ENCODE measurements at regions not wholly inside any gene's neighbourhood (a gene's known extent, or its start where the extent isn't known, plus 50 kb on each side); places are given as distances from the start of the nearest gene placed in this dataset.

GRCh38 chr9:100819980-100820379 is 208.5 kb upstream of the PLPPR1 start:
- no peak for FAIRE-seq

- peak; percentile 78 for FAIRE-seq
These were observed 195.5 kb upstream of the PLPPR1 start for GRCh38 chr9:100833035-100833434.

GRCh38 chr9:100838857-100839256 is 189.7 kb upstream of the PLPPR1 start:
- no peak for FAIRE-seq

GRCh38 chr9:100848726-100849125 is 179.8 kb upstream of the PLPPR1 start:
- FAIRE-seq = no peak

- FAIRE-seq = no peak
These were observed 176.4 kb upstream of the PLPPR1 start for GRCh38 chr9:100852088-100852487.

GRCh38 chr9:100856238-100856637 is 172.3 kb upstream of the PLPPR1 start:
- no peak for FAIRE-seq

- FAIRE-seq = no peak
These were observed 163.4 kb upstream of the PLPPR1 start for GRCh38 chr9:100865111-100865510.

GRCh38 chr9:100865648-100866047 is 162.9 kb upstream of the PLPPR1 start:
- FAIRE-seq = no peak

- no peak for FAIRE-seq
These were observed 159.2 kb upstream of the PLPPR1 start for GRCh38 chr9:100869326-100869725.

GRCh38 chr9:100879884-100880283 is 148.6 kb upstream of the PLPPR1 start:
- no peak for FAIRE-seq

- FAIRE-seq = no peak
These were observed 148.2 kb upstream of the PLPPR1 start for GRCh38 chr9:100880284-100880683.

- FAIRE-seq = no peak
These were observed 144.0 kb upstream of the PLPPR1 start for GRCh38 chr9:100884518-100884917.

GRCh38 chr9:100890321-100890720 is 138.2 kb upstream of the PLPPR1 start:
- no peak for FAIRE-seq

- no peak for FAIRE-seq
These were observed 117.3 kb upstream of the PLPPR1 start for GRCh38 chr9:100911273-100911672.

- FAIRE-seq = no peak
These were observed 115.3 kb upstream of the PLPPR1 start for GRCh38 chr9:100913257-100913656.

- no peak for FAIRE-seq
These were observed 114.3 kb upstream of the PLPPR1 start for GRCh38 chr9:100914266-100914665.

GRCh38 chr9:100919506-100919905 is 109.0 kb upstream of the PLPPR1 start:
- no peak for FAIRE-seq

GRCh38 chr9:100926366-100926765 is 102.2 kb upstream of the PLPPR1 start:
- no peak for FAIRE-seq

- no peak for FAIRE-seq
These were observed 100.8 kb upstream of the PLPPR1 start for GRCh38 chr9:100927763-100928162.

GRCh38 chr9:100933656-100934055 is 94.9 kb upstream of the PLPPR1 start:
- no peak for FAIRE-seq

- FAIRE-seq = no peak
These were observed 91.1 kb upstream of the PLPPR1 start for GRCh38 chr9:100937382-100937781.

GRCh38 chr9:100938507-100938906 is 90.0 kb upstream of the PLPPR1 start:
- FAIRE-seq = no peak

GRCh38 chr9:100939636-100940035 is 88.9 kb upstream of the PLPPR1 start:
- no peak for FAIRE-seq

- no peak for FAIRE-seq
These were observed 69.3 kb upstream of the PLPPR1 start for GRCh38 chr9:100959226-100959625.
